Caco-2 (cell line): ENCODE measurements at regions not wholly inside any gene's neighbourhood (a gene's known extent, or its start where the extent isn't known, plus 50 kb on each side); places are given as distances from the start of the nearest gene placed in this dataset.

ENCODE experiments used
- BruUV-seq: library from RNA; stranded (reverse); fragments of 400-500 nt; replicated peaks from 2 replicates; lab custom pipeline; 2021; lab: Mats Ljungman, UMichigan
- CTCF ChIA-PET: fragments of 300-600 bp; sonication (Branson Sonifier 250); formaldehyde crosslinking; loops from one replicate; lab custom pipeline; 2022; ENCODE audit warnings: antibody characterized with exemption; lab: Charles Lee
- POLR2A ChIA-PET: fragments of 300-600 bp; sonication (Branson Sonifier 250); formaldehyde crosslinking; loops from one replicate; lab custom pipeline; 2022; ENCODE audit warnings: antibody characterized with exemption; lab: Charles Lee
- DNase-seq, 2 experiments: peaks; one replicate each; pipeline versions ENCODE4 v3.0.0 to v3.0.0-alpha.2; 2020 to 2022
- H3K27me3 ChIP-seq: replicated peaks from 2 replicates; pipeline ENCODE4 v1.6.0; 2011; ENCODE audit warnings: low read length; ENCODE audit not compliant: control insufficient read depth, insufficient read depth
- H3K36me3 ChIP-seq: 2 replicates; pipeline ENCODE4 v1.5.1; 2011; ENCODE audit warnings: low read length; ENCODE audit not compliant: control insufficient read depth, insufficient read depth
- H3K4me1 ChIP-seq: fragments of 250-450 bp; sonication (Bioruptor Pico); 2 replicates; pipeline ENCODE4 v1.5.1; 2020; ENCODE audit warnings: mild to moderate bottlenecking
- H3K4me3 ChIP-seq: 2 replicates; pipeline ENCODE4 v1.5.1; 2011; ENCODE audit warnings: low read depth, mild to moderate bottlenecking, control low read depth, low read length
- H3K9me3 ChIP-seq: fragments of 250-450 bp; sonication (Bioruptor Pico); 2 replicates; pipeline ENCODE4 v1.5.1; 2020; ENCODE audit warnings: mild to moderate bottlenecking, moderate library complexity
- H3K27ac Mint-ChIP-seq: one replicate; pipeline ENCODE4 v1.8.0; 2022; ENCODE audit warnings: mixed read lengths; ENCODE audit not compliant: unreplicated experiment
- H3K27me3 Mint-ChIP-seq: one replicate; pipeline ENCODE4 v1.8.0; 2022; ENCODE audit warnings: mixed read lengths; ENCODE audit not compliant: insufficient read depth, unreplicated experiment
- H3K36me3 Mint-ChIP-seq: one replicate; pipeline ENCODE4 v1.8.0; 2022; ENCODE audit warnings: mild to moderate bottlenecking, mixed read lengths; ENCODE audit not compliant: insufficient read depth, unreplicated experiment
- H3K4me1 Mint-ChIP-seq: one replicate; pipeline ENCODE4 v1.8.0; 2022; ENCODE audit warnings: low read depth, mixed read lengths; ENCODE audit not compliant: unreplicated experiment
- H3K4me3 Mint-ChIP-seq: one replicate; pipeline ENCODE4 v1.8.0; 2022; ENCODE audit warnings: mild to moderate bottlenecking, moderate library complexity, mixed read lengths; ENCODE audit not compliant: unreplicated experiment
- H3K9me3 Mint-ChIP-seq: one replicate; pipeline ENCODE4 v1.8.0; 2022; ENCODE audit warnings: mixed read lengths; ENCODE audit not compliant: unreplicated experiment
- CTCF ChIP-seq, 2 experiments: fragments of 200-600 bp in 1 of 2; IDR thresholded peaks; 1 replicate in 1 of 2; 2 replicates in 1 of 2; pipeline versions ENCODE4 v1.5.1 to v1.8.0; 2011 to 2022; ENCODE audit warnings: antibody characterized with exemption in 1 of 2, control low read depth in 1 of 2, inconsistent platforms in 1 of 2, low read depth in 1 of 2, low read length in 1 of 2, mild to moderate bottlenecking in 1 of 2, moderate library complexity in 1 of 2; ENCODE audit not compliant: insufficient read depth in 1 of 2, severe bottlenecking in 1 of 2, unreplicated experiment in 1 of 2
- intact Hi-C: fragments of 100-400 bp; cut with micrococcal nuclease; formaldehyde crosslinking; loops from one replicate; pipeline ENCODE4 v1.10.0; 2022; ENCODE audit not compliant: unreplicated experiment

GRCh38 chr14:22271838-22272799 is 316.9 kb downstream of the DAD1 start:
- no peaks in the 10 kb centered on the region for H3K27me3 Mint-ChIP-seq
- Histone ChIP-seq H3K36me3 (no peaks in the 10 kb centered on the region), H3K4me1 (peaks cover 6% of the 10 kb centered on the region; the same call in 1 of the 2 replicates), H3K27me3 (no peaks in the 10 kb centered on the region), H3K4me3 (no peak overlapping the region), H3K9me3 (no peaks in the 10 kb centered on the region)
- DNase-seq: no peak
- BruUV-seq: no TSS peak
- ChIA-PET POLR2A (no interaction called here), CTCF (interaction anchor here (1.1 to 1.4 kb wide), 2 partner anchors 8 to 51 kb away, joined by 6 read pairs; no protein-coding TSS in a partner anchor)
- peaks cover 5% of the 10 kb centered on the region for H3K4me1 Mint-ChIP-seq
- no peaks in the 10 kb centered on the region for H3K9me3 Mint-ChIP-seq
- H3K27ac Mint-ChIP-seq: no peak overlapping the region
- no peak for TF ChIP-seq CTCF (IDR thresholded peaks at IDR 0.05; ENCODE audit: insufficient read depth in 1 of 2, low read depth in 1 of 2, low read length in 1 of 2, severe bottlenecking in 1 of 2, unreplicated experiment in 1 of 2)
- no peak overlapping the region for H3K4me3 Mint-ChIP-seq
- no peaks in the 10 kb centered on the region for H3K36me3 Mint-ChIP-seq
- intact Hi-C loops: no loop called here

- H3K27me3 ChIP-seq: no peaks in the 10 kb centered on the region
- H3K4me3 ChIP-seq: no peak overlapping the region
- CTCF ChIA-PET: interaction anchor here (1.9 kb wide), 1 partner anchor 68 kb away, joined by 4 read pairs; no protein-coding TSS in a partner anchor
- intact Hi-C loops: loop anchor here (5.0 kb wide), 2 partner anchors 48 to 203 kb away; no protein-coding TSS in a partner anchor
- no peak overlapping the region for H3K4me3 Mint-ChIP-seq
- no peaks in the 10 kb centered on the region for H3K27me3 Mint-ChIP-seq
- no peaks in the 10 kb centered on the region for H3K36me3 ChIP-seq
- H3K36me3 Mint-ChIP-seq: no peaks in the 10 kb centered on the region
- H3K9me3 ChIP-seq: no peaks in the 10 kb centered on the region
- H3K27ac Mint-ChIP-seq: no peak overlapping the region
- peaks cover 33% of the 10 kb centered on the region for H3K4me1 Mint-ChIP-seq
- H3K9me3 Mint-ChIP-seq: no peaks in the 10 kb centered on the region
- no peak for TF ChIP-seq CTCF (IDR thresholded peaks at IDR 0.05; ENCODE audit: insufficient read depth in 1 of 2, low read depth in 1 of 2, low read length in 1 of 2, severe bottlenecking in 1 of 2, unreplicated experiment in 1 of 2)
- H3K4me1 ChIP-seq: peaks cover 34% of the 10 kb centered on the region
- POLR2A ChIA-PET: no interaction called here
- BruUV-seq: no TSS peak
- DNase-seq: no peak
These were observed 320.1 kb downstream of the DAD1 start for GRCh38 chr14:22268875-22269274.

GRCh38 chr14:22266683-22267082 is 322.3 kb downstream of the DAD1 start:
- Histone ChIP-seq H3K4me1 (peaks cover 45% of the 10 kb centered on the region), H3K9me3 (no peaks in the 10 kb centered on the region), H3K36me3 (no peaks in the 10 kb centered on the region), H3K27me3 (no peaks in the 10 kb centered on the region), H3K4me3 (no peak overlapping the region)
- no peak overlapping the region for H3K27ac Mint-ChIP-seq
- DNase-seq: no peak
- no TSS peak for BruUV-seq
- H3K4me1 Mint-ChIP-seq: peaks cover 48% of the 10 kb centered on the region
- POLR2A ChIA-PET: no interaction called here
- H3K9me3 Mint-ChIP-seq: peaks cover 20% of the 10 kb centered on the region
- H3K27me3 Mint-ChIP-seq: no peaks in the 10 kb centered on the region
- intact Hi-C loops: loop anchor here (5.0 kb wide), 2 partner anchors 51 to 206 kb away; no protein-coding TSS in a partner anchor
- no peak for TF ChIP-seq CTCF (IDR thresholded peaks at IDR 0.05; ENCODE audit: insufficient read depth in 1 of 2, low read depth in 1 of 2, low read length in 1 of 2, severe bottlenecking in 1 of 2, unreplicated experiment in 1 of 2)
- H3K36me3 Mint-ChIP-seq: no peaks in the 10 kb centered on the region
- CTCF ChIA-PET: interaction anchor here (0.6 to 1.4 kb wide), 2 partner anchors 57 to 66 kb away, joined by 3 to 4 read pairs; no protein-coding TSS in a partner anchor
- no peak overlapping the region for H3K4me3 Mint-ChIP-seq
